Neuronal stem cell (in vitro differentiated cells): ENCODE measurements at regions not wholly inside any gene's neighbourhood (a gene's known extent, or its start where the extent isn't known, plus 50 kb on each side); places are given as distances from the start of the nearest gene placed in this dataset.
"Not testable (repeated sequence)": the region's sequence is repeated elsewhere in the genome, so short reads cannot be mapped to it uniquely, and the experiment has no call there.

Source experiments
- DNase-seq: peaks from one replicate; pipeline ENCODE4 v3.0.0-alpha.2; 2013; ENCODE audit warnings: low spot score
- H2AFZ ChIP-seq: one replicate; pipeline ENCODE4 v1.6.1; 2013; ENCODE audit warnings: mild to moderate bottlenecking, low read length, inconsistent platforms
- H2AK5ac ChIP-seq: 2 replicates; pipeline ENCODE4 v1.6.1; 2013; ENCODE audit warnings: low read depth, mild to moderate bottlenecking, inconsistent platforms, low read length, moderate library complexity, mixed read lengths
- H2BK120ac ChIP-seq: 2 replicates; pipeline ENCODE4 v1.6.1; 2013; ENCODE audit warnings: low read depth, mild to moderate bottlenecking, inconsistent platforms, low read length, moderate library complexity, mixed read lengths
- H2BK12ac ChIP-seq: one replicate; pipeline ENCODE4 v1.6.1; 2013; ENCODE audit warnings: low read length, inconsistent platforms
- H2BK15ac ChIP-seq: 2 replicates; pipeline ENCODE4 v1.6.1; 2013; ENCODE audit warnings: mild to moderate bottlenecking, low read length, inconsistent platforms, mixed read lengths
- H2BK5ac ChIP-seq: one replicate; pipeline ENCODE4 v1.6.1; 2013; ENCODE audit warnings: inconsistent platforms, mild to moderate bottlenecking, low read length, moderate library complexity
- H3K14ac ChIP-seq: one replicate; pipeline ENCODE4 v1.6.1; 2013; ENCODE audit warnings: low read length, inconsistent platforms
- H3K18ac ChIP-seq: 2 replicates; pipeline ENCODE4 v1.6.1; 2013; ENCODE audit warnings: low read length, inconsistent platforms
- H3K23ac ChIP-seq: 2 replicates; pipeline ENCODE4 v1.6.1; 2013; ENCODE audit warnings: low read depth, mild to moderate bottlenecking, mixed read lengths, low read length, inconsistent platforms; ENCODE audit not compliant: poor library complexity
- H3K27ac ChIP-seq: replicated peaks from 3 replicates; pipeline ENCODE4 v1.5.1; 2013; ENCODE audit warnings: low read length, inconsistent platforms
- H3K27me3 ChIP-seq, 3 experiments: 2 replicates each; pipeline ENCODE4 v1.6.1; 2013; ENCODE audit warnings: low read length in 3 of 3, mild to moderate bottlenecking in 2 of 3, inconsistent platforms in 1 of 3, low read depth in 1 of 3, mixed read lengths in 1 of 3, moderate library complexity in 1 of 3; ENCODE audit not compliant: control insufficient read depth in 3 of 3, insufficient read depth in 3 of 3
- H3K36me3 ChIP-seq, 2 donors: replicated peaks in 1 of 2; 2 replicates each; pipeline ENCODE4 v1.6.1; 2013; ENCODE audit warnings: low read length in 2 of 2; ENCODE audit not compliant: control insufficient read depth in 2 of 2, insufficient read depth in 2 of 2
- H3K4ac ChIP-seq: 2 replicates; pipeline ENCODE4 v1.6.1; 2013; ENCODE audit warnings: inconsistent platforms, mild to moderate bottlenecking, low read length, moderate library complexity
- H3K4me1 ChIP-seq, 2 donors: 1 replicate in 1 of 2; 2 replicates in 1 of 2; pipeline ENCODE4 v1.6.1; 2013; ENCODE audit warnings: low read length in 2 of 2, low read depth in 1 of 2; ENCODE audit not compliant: control insufficient read depth in 2 of 2, insufficient read depth in 1 of 2
- H3K4me2 ChIP-seq: one replicate; pipeline ENCODE4 v1.6.1; 2013; ENCODE audit warnings: mild to moderate bottlenecking, low read length, inconsistent platforms; ENCODE audit not compliant: insufficient read depth, poor library complexity, severe bottlenecking
- H3K4me3 ChIP-seq, 2 donors: 2 replicates each; pipeline ENCODE4 v1.5.1; 2013; ENCODE audit warnings: low read length in 2 of 2, mild to moderate bottlenecking in 2 of 2, inconsistent platforms in 1 of 2, moderate library complexity in 1 of 2
- H3K79me1 ChIP-seq: one replicate; pipeline ENCODE4 v1.6.1; 2013; ENCODE audit warnings: low read depth, mild to moderate bottlenecking, inconsistent platforms, low read length, moderate library complexity
- H3K9ac ChIP-seq: one replicate; pipeline ENCODE4 v1.6.1; 2013; ENCODE audit warnings: mild to moderate bottlenecking, low read depth, low read length, inconsistent platforms; ENCODE audit not compliant: poor library complexity
- H3K9me3 ChIP-seq, 2 donors: replicated peaks in 1 of 2; 2 replicates each; pipeline versions ENCODE3 to v1.6.1; 2013; ENCODE audit warnings: low read length in 2 of 2, mild to moderate bottlenecking in 2 of 2, inconsistent platforms in 1 of 2, low read depth in 1 of 2, mixed read lengths in 1 of 2, moderate library complexity in 1 of 2; ENCODE audit not compliant: control insufficient read depth in 2 of 2, insufficient read depth in 1 of 2
- H4K8ac ChIP-seq: one replicate; pipeline ENCODE4 v1.6.1; 2013; ENCODE audit warnings: low read depth, mild to moderate bottlenecking, inconsistent platforms, low read length, moderate library complexity
- H4K91ac ChIP-seq: one replicate; pipeline ENCODE4 v1.6.1; 2013; ENCODE audit warnings: low read length, low read depth, mild to moderate bottlenecking, inconsistent platforms; ENCODE audit not compliant: poor library complexity
- WGBS, 2 donors: extraction: QIAGEN DNeasy Blood & Tissue Kit; methylation state at CpG; one replicate each; pipeline ENCODE4 v1.1.7; 2013; ENCODE audit warnings: missing lambda C conversion rate in 2 of 2, mixed read lengths in 1 of 2; ENCODE audit not compliant: insufficient read length in 2 of 2, insufficient replicate concordance in 1 of 2; ENCODE audit errors: extremely low coverage in 2 of 2; 5-methylcytosine and 5-hydroxymethylcytosine counted together

DNA sequence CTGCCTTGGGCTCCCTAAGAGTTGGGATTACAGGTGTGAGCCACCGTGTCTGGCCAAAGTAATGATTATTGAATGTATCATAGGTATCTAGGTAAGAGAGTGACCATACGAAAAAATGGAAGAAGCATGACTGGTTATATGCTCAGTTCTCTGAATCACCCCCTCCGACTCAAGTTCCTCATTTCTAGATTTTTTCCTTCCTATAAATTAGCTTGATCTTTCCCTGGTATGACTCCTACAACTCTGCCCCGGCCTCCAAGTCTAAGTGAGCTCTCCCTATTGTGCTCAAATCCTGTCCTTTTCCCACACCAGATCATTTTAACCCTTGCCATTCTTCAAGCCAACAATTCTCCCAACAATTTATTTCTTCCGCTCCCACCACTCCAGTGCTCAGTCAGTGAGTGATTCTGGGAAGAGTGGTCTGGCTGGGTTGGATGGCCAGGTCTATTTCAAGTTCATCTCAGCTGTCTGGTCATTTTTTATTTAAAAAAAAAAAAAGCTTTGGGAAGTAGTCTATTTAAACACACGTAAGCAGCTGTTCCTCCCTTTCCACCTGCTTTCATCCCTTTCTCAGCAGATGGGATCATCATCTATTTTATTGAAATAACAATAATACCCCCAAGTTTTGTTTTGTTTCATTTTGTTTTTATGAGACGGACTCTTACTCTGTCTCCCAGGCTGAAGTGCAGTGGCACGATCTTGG lies 120.2 kb upstream of the HS3ST2 start:
- Histone ChIP-seq H3K4me1 (no peaks in the 10 kb centered on the region), H3K4me2 (no peak overlapping the region), H3K14ac (no peak overlapping the region), H3K36me3 (no peaks in the 10 kb centered on the region), H4K8ac (no peak overlapping the region), H3K79me1 (no peaks in the 10 kb centered on the region), H2BK15ac (no peak overlapping the region), H4K91ac (no peak overlapping the region), H3K23ac (no peak overlapping the region), H3K9me3 (no peaks in the 10 kb centered on the region), H3K4ac (no peak overlapping the region), H2AFZ (no peak overlapping the region), H2BK12ac (no peak overlapping the region), H2AK5ac (no peak overlapping the region), H2BK5ac (no peak overlapping the region), H3K18ac (no peak overlapping the region), H2BK120ac (no peak overlapping the region), H3K4me3 (no peak overlapping the region), H3K27ac (no peak overlapping the region), H3K27me3 (peaks cover 0 to 3% (median 0%) of the 10 kb centered on the region in 3 experiments), H3K9ac (no peak overlapping the region)
- 100% methylated on average over 1 of the region's 8 CpGs for WGBS, 2 donors
- no peak for DNase-seq

- Histone ChIP-seq H3K4me3 (no peak overlapping the region), H2AK5ac (no peak overlapping the region)
- no peak for DNase-seq
These were observed 119.0 kb upstream of the HS3ST2 start for GRCh38 chr16:22694887-22695382.

GRCh38 chr16:22695773-22696172 lies 118.2 kb upstream of the HS3ST2 start:
- WGBS, 2 donors: no CpG with 5 or more reads among the region's 7 CpGs
- H2BK12ac ChIP-seq, H2BK5ac ChIP-seq, H3K4me1 ChIP-seq, H3K4me2 ChIP-seq, H4K8ac ChIP-seq, H2AFZ ChIP-seq, H3K4me3 ChIP-seq, H3K23ac ChIP-seq, DNase-seq, H3K18ac ChIP-seq, H3K4ac ChIP-seq, H3K79me1 ChIP-seq, H2BK120ac ChIP-seq, H2BK15ac ChIP-seq, H3K27me3 ChIP-seq, H4K91ac ChIP-seq, H3K27ac ChIP-seq, H3K14ac ChIP-seq, H2AK5ac ChIP-seq, H3K9me3 ChIP-seq, H3K9ac ChIP-seq, H3K36me3 ChIP-seq: not testable (repeated sequence)

More at GRCh38 chr16:22694887-22695382, 119.0 kb upstream of the HS3ST2 start:
- H4K8ac ChIP-seq: no peak overlapping the region
- H2BK15ac ChIP-seq: no peak overlapping the region
- no CpG with 5 or more reads among the region's 6 CpGs for WGBS, 2 donors
- no peak overlapping the region for H2AFZ ChIP-seq
- H3K18ac ChIP-seq: no peak overlapping the region
- no peak overlapping the region for H2BK120ac ChIP-seq
- no peak overlapping the region for H2BK12ac ChIP-seq
- H3K9me3 ChIP-seq: no peaks in the 10 kb centered on the region
- H3K4me1 ChIP-seq: no peaks in the 10 kb centered on the region
- no peak overlapping the region for H3K14ac ChIP-seq
- no peak overlapping the region for H3K27ac ChIP-seq
- peaks cover 0 to 3% (median 0%) of the 10 kb centered on the region in 3 experiments for H3K27me3 ChIP-seq
- no peak overlapping the region for H3K23ac ChIP-seq
- no peak overlapping the region for H3K4ac ChIP-seq
- H2BK5ac ChIP-seq: no peak overlapping the region
- no peak overlapping the region for H4K91ac ChIP-seq
- no peaks in the 10 kb centered on the region for H3K79me1 ChIP-seq
- no peaks in the 10 kb centered on the region for H3K36me3 ChIP-seq
- H3K9ac ChIP-seq: no peak overlapping the region
- H3K4me2 ChIP-seq: no peak overlapping the region

- no peak overlapping the region for H3K4me3 ChIP-seq
- H3K14ac ChIP-seq: no peak overlapping the region
- no peak overlapping the region for H3K18ac ChIP-seq
- no peak overlapping the region for H2AK5ac ChIP-seq
- H3K9ac ChIP-seq: no peak overlapping the region
- H2BK12ac ChIP-seq: no peak overlapping the region
- no peaks in the 10 kb centered on the region for H3K27me3 ChIP-seq
- no peak overlapping the region for H4K91ac ChIP-seq
- WGBS, 2 donors: no CpG with 5 or more reads among the region's 5 CpGs
- H3K23ac ChIP-seq: no peak overlapping the region
- no peak overlapping the region for H3K4ac ChIP-seq
- H3K4me2 ChIP-seq: no peak overlapping the region
- no peaks in the 10 kb centered on the region for H3K9me3 ChIP-seq
- no peak for DNase-seq
- H3K36me3 ChIP-seq: no peaks in the 10 kb centered on the region
- H3K79me1 ChIP-seq: no peaks in the 10 kb centered on the region
- H2BK120ac ChIP-seq: no peak overlapping the region
- H3K27ac ChIP-seq: no peak overlapping the region
- H2AFZ ChIP-seq: no peak overlapping the region
- no peak overlapping the region for H4K8ac ChIP-seq
- no peak overlapping the region for H2BK15ac ChIP-seq
- H3K4me1 ChIP-seq: no peaks in the 10 kb centered on the region
- no peak overlapping the region for H2BK5ac ChIP-seq
These were observed 114.6 kb upstream of the HS3ST2 start for GRCh38 chr16:22699356-22699755.
